Muscle of leg (tissue), 3 donors: ENCODE measurements at regions not wholly inside any gene's neighbourhood (a gene's known extent, or its start where the extent isn't known, plus 50 kb on each side); places are given as distances from the start of the nearest gene placed in this dataset.

Source experiments
- DNase-seq: peaks from one replicate; pipeline ENCODE4 v3.0.0; 2013
- H3K27ac ChIP-seq: one replicate; pipeline ENCODE4 v1.5.1; 2013; ENCODE audit warnings: mild to moderate bottlenecking, low read length, control low read depth
- H3K27me3 ChIP-seq: one replicate; pipeline ENCODE4 v1.6.1; 2013; ENCODE audit warnings: low read length; ENCODE audit not compliant: control insufficient read depth, insufficient read depth
- H3K36me3 ChIP-seq: one replicate; pipeline ENCODE4 v1.6.1; 2013; ENCODE audit warnings: low read length; ENCODE audit not compliant: control insufficient read depth, insufficient read depth
- H3K4me1 ChIP-seq: one replicate; pipeline ENCODE4 v1.6.1; 2013; ENCODE audit warnings: low read length; ENCODE audit not compliant: control insufficient read depth, insufficient read depth
- H3K4me3 ChIP-seq: one replicate; pipeline ENCODE4 v1.5.1; 2013; ENCODE audit warnings: low read length, control low read depth
- H3K9me3 ChIP-seq: replicated peaks from 2 replicates; pipeline ENCODE4 v1.6.1; 2013; ENCODE audit warnings: low read depth, low read length; ENCODE audit not compliant: control insufficient read depth
- WGBS: methylation state at CpG from one replicate; pipeline ENCODE4 v1.1.5; 2013; ENCODE audit warnings: missing lambda C conversion rate; ENCODE audit not compliant: insufficient coverage; 5-methylcytosine and 5-hydroxymethylcytosine counted together

DNA sequence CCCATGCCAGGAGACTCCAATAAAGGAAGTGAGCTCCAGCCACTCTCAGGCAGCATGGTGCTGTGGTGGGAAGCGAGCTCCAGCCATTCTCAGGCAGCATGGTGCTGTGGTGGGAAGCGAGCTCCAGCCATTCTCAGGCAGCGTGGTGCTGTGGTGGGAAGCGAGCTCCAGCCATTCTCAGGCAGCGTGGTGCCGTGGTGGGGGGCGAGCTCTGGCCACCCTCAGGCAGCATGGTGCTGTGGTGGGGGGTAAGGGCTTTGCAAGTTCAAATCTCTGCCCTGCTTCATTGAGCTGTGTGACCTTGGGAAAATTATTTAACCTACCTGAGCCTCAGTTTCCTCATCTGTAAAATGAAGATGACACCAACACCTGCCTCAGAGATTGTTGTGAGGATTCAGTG is 975.1 kb downstream of the BCL11B start:
- no peak overlapping the region for H3K4me3 ChIP-seq
- H3K36me3 ChIP-seq = no peaks in the 10 kb centered on the region
- H3K4me1 ChIP-seq = peaks cover 15% of the 10 kb centered on the region
- no CpG with 5 or more reads among the region's 7 CpGs for WGBS
- no peaks in the 10 kb centered on the region for H3K27me3 ChIP-seq
- DNase-seq = no peak
- H3K27ac ChIP-seq = no peak overlapping the region
- H3K9me3 ChIP-seq = peaks cover 2% of the 10 kb centered on the region

DNA sequence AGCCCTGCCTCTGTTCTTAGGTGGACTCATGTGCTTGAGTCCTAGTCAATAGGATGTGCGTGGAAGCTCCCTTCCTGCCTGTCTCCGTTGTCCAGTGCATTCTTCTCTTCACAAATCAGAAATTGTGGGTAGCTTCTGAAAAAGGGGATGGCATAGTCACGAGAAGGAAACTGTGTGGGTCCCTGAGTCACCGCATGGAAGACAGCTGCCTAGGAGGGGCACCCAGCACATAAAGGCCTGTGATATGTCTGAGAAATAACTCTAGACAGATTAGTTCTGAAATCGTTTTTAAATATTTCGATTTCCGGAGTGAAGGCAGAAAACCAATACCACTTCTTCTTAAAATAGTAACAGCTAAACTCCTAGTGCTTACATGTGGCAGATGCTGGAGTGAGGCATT is 974.4 kb downstream of the BCL11B start:
- 90% methylated on average over 2 of the region's 7 CpGs for WGBS
- no peak for DNase-seq
- no peaks in the 10 kb centered on the region for H3K36me3 ChIP-seq
- peaks cover 15% of the 10 kb centered on the region for H3K4me1 ChIP-seq
- H3K9me3 ChIP-seq = peaks cover 2% of the 10 kb centered on the region
- no peak overlapping the region for H3K27ac ChIP-seq
- no peak overlapping the region for H3K4me3 ChIP-seq
- H3K27me3 ChIP-seq = no peaks in the 10 kb centered on the region

DNA sequence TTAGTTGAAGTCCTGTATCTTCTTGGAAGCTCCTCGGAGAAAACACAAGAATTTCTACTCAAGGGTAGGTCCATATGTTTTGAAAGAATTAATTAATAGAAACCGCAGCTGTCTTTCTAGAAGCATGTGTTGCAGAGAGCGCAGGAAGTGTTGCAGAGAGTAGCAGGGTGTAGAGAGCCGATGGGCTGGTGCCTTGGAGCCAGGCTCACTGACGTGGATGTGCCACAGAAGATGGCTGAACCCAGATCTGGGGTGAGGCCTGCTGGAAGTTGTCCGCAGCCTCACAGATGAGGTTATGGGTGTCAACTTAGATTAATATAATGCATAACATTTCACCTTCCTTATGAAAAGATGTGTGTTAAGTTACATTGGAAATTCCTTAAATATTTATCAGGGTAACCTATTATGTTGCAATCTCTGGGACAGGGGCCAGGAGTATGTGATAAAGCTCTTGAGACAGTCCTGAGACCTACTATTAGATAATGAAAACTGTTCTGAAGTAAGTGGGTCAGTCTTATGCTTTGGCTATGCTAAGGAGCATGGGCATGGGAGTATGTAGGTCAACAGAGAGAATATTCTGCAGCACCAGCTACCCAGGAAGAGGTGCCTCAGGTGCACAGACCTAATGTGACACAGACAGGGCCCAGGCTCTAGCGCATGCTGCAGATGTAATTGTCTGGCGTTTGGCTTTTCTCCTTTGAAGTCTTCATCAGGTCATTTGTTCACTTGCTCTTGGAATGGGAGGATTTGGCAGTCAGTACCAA is 973.3 kb downstream of the BCL11B start:
- H3K36me3 ChIP-seq = no peaks in the 10 kb centered on the region
- H3K4me3 ChIP-seq = no peak overlapping the region
- WGBS = 94% methylated on average over 3 of the region's 8 CpGs
- no peaks in the 10 kb centered on the region for H3K27me3 ChIP-seq
- H3K4me1 ChIP-seq = peaks cover 11% of the 10 kb centered on the region
- no peak overlapping the region for H3K27ac ChIP-seq
- DNase-seq = no peak
- peaks cover 2% of the 10 kb centered on the region for H3K9me3 ChIP-seq

DNA sequence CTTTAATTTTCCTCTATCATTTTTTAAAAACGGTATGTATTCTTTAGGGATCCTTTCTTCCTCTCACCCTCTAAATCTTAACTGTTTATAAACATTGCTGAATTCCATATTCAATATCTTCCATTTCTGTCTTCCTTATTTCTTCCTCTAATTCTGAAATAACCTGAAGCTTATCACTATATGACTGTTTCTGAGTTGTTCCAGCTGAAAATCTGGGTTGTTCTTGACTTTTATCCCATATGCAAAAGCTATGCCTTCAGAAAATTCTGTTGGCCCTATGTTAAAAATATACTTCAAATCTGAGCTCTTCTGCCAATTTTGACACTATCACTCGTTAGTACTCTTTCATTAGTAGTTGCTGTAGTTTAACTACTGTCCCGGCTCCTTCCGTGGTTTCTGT is 970.3 kb downstream of the BCL11B start:
- Histone ChIP-seq H3K4me3 (no peak overlapping the region), H3K27me3 (no peaks in the 10 kb centered on the region), H3K36me3 (no peaks in the 10 kb centered on the region), H3K4me1 (no peaks in the 10 kb centered on the region), H3K9me3 (peaks cover 2% of the 10 kb centered on the region), H3K27ac (no peak overlapping the region)
- no peak for DNase-seq
- WGBS = 50% methylated on average over 1 of the region's 4 CpGs

DNA sequence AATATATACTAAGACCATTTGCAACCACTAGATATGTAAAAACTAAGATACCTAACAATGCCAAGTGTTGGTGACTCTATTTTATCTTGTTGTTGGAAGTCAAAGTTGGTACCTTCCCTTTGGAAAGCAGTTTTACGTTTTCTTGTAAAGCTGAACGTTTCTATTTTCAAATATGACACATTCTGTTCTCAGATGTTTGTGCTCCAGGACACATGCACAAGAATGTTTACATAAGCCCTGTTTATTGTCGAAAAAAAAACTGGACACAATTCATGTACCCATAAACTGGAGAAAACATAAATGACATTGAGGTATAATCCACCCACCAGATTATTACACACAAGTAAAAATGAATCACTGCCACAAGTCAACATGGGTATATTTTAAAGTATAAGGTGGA is 967.4 kb downstream of the BCL11B start:
- Histone ChIP-seq H3K27ac (no peak overlapping the region), H3K4me1 (no peaks in the 10 kb centered on the region), H3K9me3 (no peaks in the 10 kb centered on the region), H3K27me3 (no peaks in the 10 kb centered on the region), H3K4me3 (no peak overlapping the region), H3K36me3 (no peaks in the 10 kb centered on the region)
- DNase-seq = no peak
- WGBS = 86% methylated on average over 1 of the region's 3 CpGs

DNA sequence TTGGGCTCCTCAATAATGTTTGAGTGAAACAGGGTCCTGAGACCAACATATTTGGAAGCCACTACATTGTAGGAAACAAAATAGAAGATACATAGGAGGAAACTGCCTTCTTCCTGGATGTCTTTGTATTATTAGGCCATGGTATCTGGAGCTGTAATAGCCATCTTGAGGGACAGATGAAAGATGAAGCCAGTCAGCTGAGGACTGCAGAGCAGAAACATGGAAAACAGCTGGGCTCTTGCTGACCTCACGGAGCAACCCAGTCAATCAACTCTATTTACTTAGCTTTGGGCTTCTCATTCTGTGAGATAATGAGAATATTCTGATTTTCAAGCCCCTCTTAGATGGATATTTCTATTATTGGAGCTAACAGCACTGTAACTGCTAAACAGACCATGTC is 962.4 kb downstream of the BCL11B start:
- Histone ChIP-seq H3K27me3 (no peaks in the 10 kb centered on the region), H3K4me1 (no peaks in the 10 kb centered on the region), H3K9me3 (no peaks in the 10 kb centered on the region), H3K4me3 (no peak overlapping the region), H3K36me3 (no peaks in the 10 kb centered on the region), H3K27ac (peak overlapping the region; percentile 33)
- WGBS = no CpG with 5 or more reads among the region's 1 CpG
- DNase-seq = peak; percentile 53

DNA sequence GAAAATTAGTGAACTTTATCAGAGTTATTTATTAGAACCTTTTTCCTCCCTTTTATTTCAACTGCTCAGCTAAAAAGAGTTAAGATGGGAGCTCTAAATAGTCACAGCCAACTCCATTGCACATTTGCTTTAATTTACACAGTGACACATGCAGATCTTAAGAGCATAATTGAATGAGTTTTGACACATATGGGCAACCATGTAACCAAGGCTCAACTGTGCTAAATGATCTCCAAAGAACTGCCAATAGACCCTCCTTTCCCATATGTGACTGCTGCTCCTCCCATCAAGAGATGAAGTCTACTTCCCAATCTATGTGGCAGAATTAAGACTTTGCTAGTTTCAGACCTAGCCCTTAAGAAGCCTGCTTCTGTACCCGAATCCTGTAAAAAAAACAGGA is 960.0 kb downstream of the BCL11B start:
- H3K27ac ChIP-seq = no peak overlapping the region

DNA sequence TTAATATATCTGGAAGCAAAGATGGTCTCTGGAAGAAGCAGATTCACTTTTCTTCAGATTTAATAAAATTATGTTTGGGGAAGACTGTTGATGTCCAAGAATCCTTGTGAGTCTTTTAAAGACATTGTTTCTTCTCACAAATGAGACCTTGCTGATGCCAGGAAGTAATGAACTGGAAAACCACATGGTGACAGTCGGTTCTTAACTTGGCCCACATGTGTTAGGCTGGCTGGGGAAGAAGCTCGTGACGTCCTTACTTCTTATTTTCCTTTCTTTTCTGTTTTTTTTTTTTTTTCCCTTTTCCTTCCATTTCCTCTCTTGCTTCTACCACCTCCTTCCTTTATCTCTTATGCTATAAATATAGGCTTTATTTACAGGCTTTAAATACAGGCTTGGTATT is 950.2 kb downstream of the BCL11B start:
- Histone ChIP-seq H3K9me3 (peaks cover 14% of the 10 kb centered on the region), H3K36me3 (no peaks in the 10 kb centered on the region), H3K4me3 (no peak overlapping the region), H3K4me1 (peaks cover 4% of the 10 kb centered on the region), H3K27ac (no peak overlapping the region), H3K27me3 (no peaks in the 10 kb centered on the region)
- peak; percentile 41 for DNase-seq
- WGBS = no CpG with 5 or more reads among the region's 3 CpGs

More for the DNA sequence above, 960.0 kb downstream of the BCL11B start:
- no peak overlapping the region for H3K4me3 ChIP-seq
- H3K9me3 ChIP-seq = no peaks in the 10 kb centered on the region
- no peaks in the 10 kb centered on the region for H3K27me3 ChIP-seq
- DNase-seq = no peak
- H3K4me1 ChIP-seq = no peaks in the 10 kb centered on the region
- no peaks in the 10 kb centered on the region for H3K36me3 ChIP-seq
- 100% methylated on average over 1 of the region's 1 CpG for WGBS

DNA sequence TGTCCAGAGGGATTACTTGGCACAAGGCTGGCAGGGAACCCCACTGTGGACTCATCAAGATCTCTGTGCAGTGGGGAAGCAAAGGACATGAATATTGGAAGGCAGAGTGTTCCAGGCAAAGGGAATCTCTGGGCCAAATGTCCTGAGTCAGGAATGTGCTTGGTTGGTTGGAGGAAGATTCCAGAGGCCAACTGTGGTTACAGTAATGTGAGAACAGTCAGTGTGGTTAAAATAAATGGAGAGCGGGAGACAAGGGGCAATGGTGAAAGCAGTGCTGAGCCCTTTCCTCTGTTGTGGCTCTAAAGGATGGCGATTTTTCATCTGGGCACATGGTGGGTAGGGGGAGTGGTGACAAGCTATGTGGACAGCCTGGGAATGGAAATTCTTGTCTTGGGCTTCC is 948.2 kb downstream of the BCL11B start:
- 88% methylated on average over 1 of the region's 2 CpGs for WGBS
- Histone ChIP-seq H3K4me1 (peaks cover 9% of the 10 kb centered on the region), H3K4me3 (no peak overlapping the region), H3K27me3 (no peaks in the 10 kb centered on the region), H3K9me3 (peaks cover 12% of the 10 kb centered on the region), H3K27ac (peak overlapping the region; percentile 31), H3K36me3 (no peaks in the 10 kb centered on the region)
- DNase-seq = peak; percentile 51

DNA sequence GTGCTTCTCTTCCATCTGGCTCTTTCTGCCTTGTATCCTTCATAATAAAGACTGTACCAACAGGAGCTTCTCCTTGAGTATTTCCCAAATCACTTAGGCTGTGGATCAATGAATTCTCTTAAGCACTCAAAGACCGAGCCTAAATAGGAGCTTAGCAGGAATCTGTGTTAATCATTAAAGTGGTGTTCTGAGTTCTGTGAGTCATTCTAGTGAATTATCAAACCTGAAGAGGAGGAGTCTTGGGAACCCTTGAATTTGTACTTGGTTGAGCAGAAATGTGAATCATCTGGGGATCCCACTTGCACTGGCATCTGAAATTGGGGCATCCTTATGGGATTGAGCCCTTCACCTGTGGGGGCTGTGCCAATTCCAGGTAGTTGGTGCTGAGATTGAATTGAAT is 946.2 kb downstream of the BCL11B start:
- no peak overlapping the region for H3K4me3 ChIP-seq
- DNase-seq = no peak
- no CpG with 5 or more reads among the region's 1 CpG for WGBS

DNA sequence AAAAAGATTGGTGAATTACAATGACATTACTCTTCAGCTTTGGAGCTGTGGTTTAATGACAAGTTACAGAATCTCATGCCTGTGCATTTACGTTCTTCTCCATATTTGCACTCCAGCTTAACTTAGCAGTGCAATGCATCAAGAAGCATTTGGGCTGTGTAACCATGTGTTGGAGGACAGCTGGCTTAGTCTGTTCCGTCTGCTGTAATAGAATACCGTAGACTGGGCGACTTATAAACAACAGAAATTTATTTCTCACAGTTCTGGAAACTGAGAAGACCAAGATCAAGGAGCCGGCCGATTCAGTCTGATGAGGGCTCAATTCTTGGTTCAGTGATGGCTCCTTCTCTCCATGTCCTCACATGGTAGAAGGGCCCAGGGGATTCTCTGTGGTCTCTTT is 943.5 kb downstream of the BCL11B start:
- H3K27ac ChIP-seq = peak overlapping the region; percentile 71
- H3K4me3 ChIP-seq = no peak overlapping the region
- peak; percentile 63 for DNase-seq
- H3K27me3 ChIP-seq = no peaks in the 10 kb centered on the region
- H3K4me1 ChIP-seq = peaks cover 10% of the 10 kb centered on the region
- no peaks in the 10 kb centered on the region for H3K36me3 ChIP-seq
- 73% methylated on average over 4 of the region's 6 CpGs for WGBS
- H3K9me3 ChIP-seq = peaks cover 2% of the 10 kb centered on the region

More for the DNA sequence above, 946.2 kb downstream of the BCL11B start:
- Histone ChIP-seq H3K36me3 (no peaks in the 10 kb centered on the region), H3K4me1 (peaks cover 10% of the 10 kb centered on the region), H3K27ac (no peak overlapping the region), H3K27me3 (no peaks in the 10 kb centered on the region), H3K9me3 (no peaks in the 10 kb centered on the region)
